Epithelial cell of esophagus (primary cell): ENCODE measurements at regions not wholly inside any gene's neighbourhood (a gene's known extent, or its start where the extent isn't known, plus 50 kb on each side); places are given as distances from the start of the nearest gene placed in this dataset.

Source experiments
- DNase-seq: peaks from one replicate; pipeline ENCODE4 v3.0.0; 2010; ENCODE audit warnings: low read depth
- H3K4me3 ChIP-seq: 2 replicates; pipeline ENCODE4 v1.5.1; 2011; ENCODE audit warnings: mild to moderate bottlenecking, low read length, control low read depth
- TF ChIP-seq, protein P1 (sequence below): IDR thresholded peaks from 2 replicates; pipeline ENCODE4 v1.5.1; 2011; ENCODE audit warnings: low read depth, mild to moderate bottlenecking, low read length, control low read depth, inconsistent platforms; ENCODE audit not compliant: insufficient read depth; ENCODE audit errors: missing control alignments

DNA sequence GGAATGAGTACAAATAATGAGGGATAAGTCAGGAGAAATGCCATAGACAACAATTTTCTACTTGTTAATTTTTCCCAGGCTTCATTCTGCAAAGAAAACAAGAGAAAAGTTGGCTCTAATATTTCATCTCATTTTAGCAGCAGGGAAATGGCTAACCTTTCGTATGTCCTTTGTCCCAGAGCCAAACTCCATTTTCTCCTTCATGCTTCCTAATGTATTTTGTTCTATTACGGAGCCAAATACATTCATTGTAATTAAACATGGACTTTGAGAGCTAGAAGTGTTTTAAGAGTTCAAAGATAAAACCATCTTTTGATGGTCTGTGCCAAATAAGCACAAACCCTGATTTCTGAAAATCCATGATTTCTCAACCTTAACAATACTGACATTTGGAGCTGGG, 136.9 kb downstream of the PTCHD4 start:
- no peak overlapping the region for H3K4me3 ChIP-seq
- DNase-seq: no peak
- TF ChIP-seq, protein P1, sequence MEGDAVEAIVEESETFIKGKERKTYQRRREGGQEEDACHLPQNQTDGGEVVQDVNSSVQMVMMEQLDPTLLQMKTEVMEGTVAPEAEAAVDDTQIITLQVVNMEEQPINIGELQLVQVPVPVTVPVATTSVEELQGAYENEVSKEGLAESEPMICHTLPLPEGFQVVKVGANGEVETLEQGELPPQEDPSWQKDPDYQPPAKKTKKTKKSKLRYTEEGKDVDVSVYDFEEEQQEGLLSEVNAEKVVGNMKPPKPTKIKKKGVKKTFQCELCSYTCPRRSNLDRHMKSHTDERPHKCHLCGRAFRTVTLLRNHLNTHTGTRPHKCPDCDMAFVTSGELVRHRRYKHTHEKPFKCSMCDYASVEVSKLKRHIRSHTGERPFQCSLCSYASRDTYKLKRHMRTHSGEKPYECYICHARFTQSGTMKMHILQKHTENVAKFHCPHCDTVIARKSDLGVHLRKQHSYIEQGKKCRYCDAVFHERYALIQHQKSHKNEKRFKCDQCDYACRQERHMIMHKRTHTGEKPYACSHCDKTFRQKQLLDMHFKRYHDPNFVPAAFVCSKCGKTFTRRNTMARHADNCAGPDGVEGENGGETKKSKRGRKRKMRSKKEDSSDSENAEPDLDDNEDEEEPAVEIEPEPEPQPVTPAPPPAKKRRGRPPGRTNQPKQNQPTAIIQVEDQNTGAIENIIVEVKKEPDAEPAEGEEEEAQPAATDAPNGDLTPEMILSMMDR: no peak

DNA sequence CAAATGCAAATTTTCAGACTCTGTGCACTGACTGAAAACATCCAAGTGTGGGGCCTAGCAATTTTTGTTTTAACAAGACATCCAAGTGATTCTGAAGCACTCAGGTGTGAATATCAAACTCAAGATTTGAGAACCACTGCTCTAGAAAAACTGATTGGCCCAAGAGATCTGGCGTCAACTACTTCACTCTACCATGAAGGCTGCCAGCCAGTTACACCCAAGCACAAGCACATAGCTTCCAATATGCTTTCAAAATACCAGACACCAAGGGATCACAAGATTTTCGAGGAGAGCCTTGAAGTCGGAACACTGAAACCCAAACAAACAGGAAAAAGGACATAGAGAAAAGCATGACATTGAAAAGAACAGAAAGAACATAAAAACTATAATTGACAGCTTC, 140.2 kb downstream of the PTCHD4 start:
- TF ChIP-seq, protein P1: no peak
- no peak overlapping the region for H3K4me3 ChIP-seq
- no peak for DNase-seq

DNA sequence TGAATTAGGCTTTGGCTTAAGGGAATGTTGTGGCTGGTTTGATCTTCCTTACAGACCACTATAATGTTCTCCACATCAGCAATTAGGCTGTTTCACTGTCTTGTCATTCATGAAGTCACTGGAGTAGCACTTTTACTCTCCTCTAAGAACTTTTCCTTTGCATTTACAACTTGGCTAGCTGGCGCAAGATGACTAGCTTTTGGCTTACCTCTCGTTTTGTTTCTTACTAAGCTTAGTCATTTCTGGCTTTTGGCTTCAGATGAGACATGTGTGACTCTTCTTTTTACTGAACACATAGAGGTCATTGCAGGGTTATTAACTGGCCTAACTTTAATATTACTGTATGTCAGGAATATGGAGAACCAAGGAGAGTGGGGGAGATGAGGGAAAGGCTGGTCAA, 143.2 kb downstream of the PTCHD4 start:
- TF ChIP-seq, protein P1: no peak
- H3K4me3 ChIP-seq: no peak overlapping the region
- DNase-seq: peak; percentile 50

DNA sequence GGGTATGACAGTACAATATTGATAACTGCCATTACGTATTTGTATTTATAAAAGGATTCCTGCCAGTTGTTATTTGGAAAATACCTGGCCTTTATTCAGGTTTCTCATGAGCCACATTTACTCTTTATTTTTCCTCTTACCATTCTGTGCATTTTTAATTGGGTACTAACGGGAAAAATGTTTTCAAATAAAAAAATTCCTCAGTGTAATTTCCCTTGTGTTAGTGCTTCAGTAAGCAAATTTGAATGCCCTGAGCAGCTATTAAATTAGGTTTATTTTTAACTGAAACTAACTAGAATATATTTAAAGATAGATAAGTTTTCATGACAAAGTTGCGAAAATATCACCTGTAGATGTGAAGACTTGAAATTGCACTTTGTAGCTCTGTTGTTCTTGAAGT, 146.0 kb downstream of the PTCHD4 start:
- no peak for DNase-seq
- no peak overlapping the region for H3K4me3 ChIP-seq
- TF ChIP-seq, protein P1: no peak

DNA sequence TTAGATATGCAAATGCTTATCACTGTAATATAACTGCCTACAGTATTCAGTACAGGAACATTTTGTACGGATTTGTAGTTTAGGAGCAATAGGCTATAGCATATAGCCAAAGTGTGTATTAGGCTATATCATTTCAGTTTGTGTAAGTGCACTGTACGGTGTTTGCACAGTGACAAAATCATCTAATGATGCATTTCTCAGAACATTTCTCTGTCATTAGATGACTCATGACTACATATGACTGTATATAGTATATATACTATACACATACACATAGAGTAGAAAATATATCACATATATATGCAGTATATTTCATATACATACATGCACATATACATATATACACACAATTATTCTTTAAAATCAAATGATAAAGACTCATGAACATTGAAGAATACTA, 158.4 kb downstream of the PTCHD4 start:
- TF ChIP-seq, protein P1: no peak
- H3K4me3 ChIP-seq: no peak overlapping the region
- peak; percentile 42 for DNase-seq

DNA sequence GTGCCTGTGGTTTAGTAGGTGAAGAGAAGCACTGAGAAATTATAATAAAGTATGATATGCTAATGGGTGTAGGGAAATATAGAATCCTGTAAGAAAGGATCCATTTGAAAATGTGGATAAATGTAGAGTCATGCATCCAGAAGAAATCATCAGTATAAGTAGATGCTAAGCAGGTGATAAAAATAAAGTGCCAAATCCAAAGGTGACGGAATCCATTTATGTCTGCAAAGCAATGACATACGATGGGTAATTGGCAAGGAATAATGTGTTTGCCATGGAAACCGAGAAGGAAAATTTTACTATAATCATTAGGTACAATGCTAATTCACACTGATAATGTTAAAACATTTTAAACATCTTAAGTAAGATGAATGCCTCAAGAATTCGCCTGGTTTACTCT, 163.0 kb downstream of the OPN5 start:
- TF ChIP-seq, protein P1: no peak
- no peak for DNase-seq
- H3K4me3 ChIP-seq: no peak overlapping the region

DNA sequence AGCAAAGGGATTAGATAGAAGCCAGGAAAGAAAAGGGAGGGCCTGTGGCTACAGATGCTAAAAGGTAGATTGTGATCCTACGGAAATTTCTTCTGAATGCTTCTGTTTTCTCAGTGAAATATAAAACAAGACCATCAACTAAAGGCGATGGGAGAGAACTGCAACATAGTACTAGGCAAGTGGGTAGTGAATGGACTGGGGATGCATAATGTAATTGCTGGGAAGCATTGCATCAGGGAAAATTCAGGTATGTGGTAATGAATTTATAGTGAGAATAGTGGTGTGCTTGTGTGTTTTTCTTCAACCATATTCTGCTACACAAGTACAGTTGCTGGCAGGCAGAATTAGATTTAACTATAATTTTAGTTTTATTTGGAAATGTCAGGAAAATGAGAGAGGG, 156.6 kb downstream of the OPN5 start:
- no peak for DNase-seq
- H3K4me3 ChIP-seq: no peak overlapping the region
- TF ChIP-seq, protein P1: no peak
